Mucosa of descending colon (tissue), 3 donors: ENCODE measurements at regions not wholly inside any gene's neighbourhood (a gene's known extent, or its start where the extent isn't known, plus 50 kb on each side); places are given as distances from the start of the nearest gene placed in this dataset.

Experiments
- ATAC-seq: fragments of 200-7000 bp; cut with Tn5 transposase; one replicate; pipeline ENCODE4 v1.9.1; 2020; ENCODE audit warnings: mild to moderate bottlenecking, moderate library complexity
- DNase-seq, 3 donors: peaks; one replicate each; pipeline ENCODE4 v3.0.0-alpha.2; 2020
- H3K36me3 ChIP-seq: fragments of 200-600 bp; one replicate; pipeline ENCODE4 v1.8.0; 2021; ENCODE audit warnings: low read depth, mild to moderate bottlenecking
- H3K4me1 ChIP-seq: fragments of 200-600 bp; one replicate; pipeline ENCODE4 v1.8.0; 2021; ENCODE audit warnings: low read depth, mild to moderate bottlenecking
- H3K4me3 ChIP-seq: fragments of 200-600 bp; one replicate; pipeline ENCODE4 v1.8.0; 2021; ENCODE audit warnings: mild to moderate bottlenecking
- H3K9me3 ChIP-seq: fragments of 200-600 bp; one replicate; pipeline ENCODE4 v1.8.0; 2021; ENCODE audit warnings: mild to moderate bottlenecking
- intact Hi-C, 2 donors: fragments of 100-400 bp; cut with DNase I in 1 of 2; cut with micrococcal nuclease in 1 of 2; formaldehyde crosslinking; loops; one replicate each; pipeline versions ENCODE4 v1.11.0 to v1.11.1; 2022; cut with DNase I, micrococcal nuclease
- TF ChIP-seq, protein P1 (sequence below): fragments of 200-600 bp; IDR thresholded peaks from one replicate; pipeline ENCODE4 v1.8.0; 2022; ENCODE audit warnings: antibody characterized with exemption, mild to moderate bottlenecking
- donor health status: DM: no; HTN: no; CAD: no; lungs with moderate emphysema.
- donor health status: DM: no; HTN: no; CAD: no.
- donor health status: DM: no; HTN: yes; CAD: no.

DNA sequence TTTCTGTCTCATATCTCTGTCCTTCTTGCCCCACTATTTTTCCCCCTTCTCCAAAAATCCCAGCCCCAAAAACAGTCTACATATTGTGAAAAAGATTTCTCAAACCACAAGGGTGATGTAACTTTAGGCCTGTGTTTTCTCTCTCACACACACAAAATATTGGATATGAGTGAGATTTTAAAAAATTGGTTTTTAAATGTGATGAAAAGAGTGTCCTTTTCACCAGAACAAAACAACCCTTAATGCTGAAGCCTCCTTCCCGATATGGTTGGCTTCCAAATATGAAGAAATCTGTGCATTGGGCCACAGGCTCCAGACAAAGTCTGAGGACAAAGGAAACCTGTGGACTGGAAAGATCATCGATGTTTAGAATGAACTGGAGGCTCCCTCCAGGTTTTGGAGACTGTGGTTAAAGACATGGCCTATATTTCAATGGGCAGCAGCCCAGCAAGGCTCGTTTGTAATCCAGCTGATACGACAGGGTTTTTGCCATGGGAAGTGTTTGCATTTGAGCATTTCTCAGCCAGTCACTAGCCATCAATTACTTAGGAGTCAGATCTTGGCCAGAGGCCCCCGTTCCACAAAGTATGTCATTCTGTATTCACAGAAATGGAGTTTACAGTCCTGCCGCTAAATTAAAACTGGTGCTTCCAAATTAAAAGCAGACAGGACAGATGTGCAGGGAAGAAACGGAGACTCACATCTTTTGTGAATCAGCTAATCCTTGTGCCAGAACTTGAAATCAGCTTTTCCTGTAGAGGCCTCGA, 546.3 kb downstream of the EBF1 start:
- H3K4me3 ChIP-seq = no peak overlapping the region
- DNase-seq = no peak
- TF ChIP-seq, protein P1, sequence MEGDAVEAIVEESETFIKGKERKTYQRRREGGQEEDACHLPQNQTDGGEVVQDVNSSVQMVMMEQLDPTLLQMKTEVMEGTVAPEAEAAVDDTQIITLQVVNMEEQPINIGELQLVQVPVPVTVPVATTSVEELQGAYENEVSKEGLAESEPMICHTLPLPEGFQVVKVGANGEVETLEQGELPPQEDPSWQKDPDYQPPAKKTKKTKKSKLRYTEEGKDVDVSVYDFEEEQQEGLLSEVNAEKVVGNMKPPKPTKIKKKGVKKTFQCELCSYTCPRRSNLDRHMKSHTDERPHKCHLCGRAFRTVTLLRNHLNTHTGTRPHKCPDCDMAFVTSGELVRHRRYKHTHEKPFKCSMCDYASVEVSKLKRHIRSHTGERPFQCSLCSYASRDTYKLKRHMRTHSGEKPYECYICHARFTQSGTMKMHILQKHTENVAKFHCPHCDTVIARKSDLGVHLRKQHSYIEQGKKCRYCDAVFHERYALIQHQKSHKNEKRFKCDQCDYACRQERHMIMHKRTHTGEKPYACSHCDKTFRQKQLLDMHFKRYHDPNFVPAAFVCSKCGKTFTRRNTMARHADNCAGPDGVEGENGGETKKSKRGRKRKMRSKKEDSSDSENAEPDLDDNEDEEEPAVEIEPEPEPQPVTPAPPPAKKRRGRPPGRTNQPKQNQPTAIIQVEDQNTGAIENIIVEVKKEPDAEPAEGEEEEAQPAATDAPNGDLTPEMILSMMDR = no peak
- H3K4me1 ChIP-seq = no peaks in the 10 kb centered on the region
- H3K9me3 ChIP-seq = no peaks in the 10 kb centered on the region
- intact Hi-C loops = no loop called here
- no peak for ATAC-seq
- no peaks in the 10 kb centered on the region for H3K36me3 ChIP-seq

DNA sequence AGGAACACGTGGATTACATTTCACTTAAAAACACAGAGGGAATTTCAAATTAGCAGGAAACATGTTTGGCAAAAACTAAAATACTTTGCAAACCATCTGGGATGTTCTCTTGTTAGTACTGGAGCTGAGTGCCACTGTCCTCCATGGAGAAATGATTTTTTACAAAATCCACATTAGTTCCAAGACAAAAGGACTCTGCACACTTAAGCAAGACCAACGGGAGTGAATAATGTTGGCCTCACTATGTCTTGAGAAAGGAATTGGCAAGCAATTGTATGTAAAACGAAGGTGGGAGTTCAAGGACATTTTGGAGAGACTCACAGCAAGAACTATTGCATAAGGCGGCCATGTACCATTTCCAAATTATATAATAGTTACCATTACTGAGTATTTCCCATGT, 547.5 kb downstream of the EBF1 start:
- TF ChIP-seq, protein P1 = no peak
- H3K4me1 ChIP-seq = no peaks in the 10 kb centered on the region
- ATAC-seq = no peak
- intact Hi-C loops = no loop called here
- no peak for DNase-seq
- no peaks in the 10 kb centered on the region for H3K9me3 ChIP-seq
- H3K4me3 ChIP-seq = no peak overlapping the region
- no peaks in the 10 kb centered on the region for H3K36me3 ChIP-seq

DNA sequence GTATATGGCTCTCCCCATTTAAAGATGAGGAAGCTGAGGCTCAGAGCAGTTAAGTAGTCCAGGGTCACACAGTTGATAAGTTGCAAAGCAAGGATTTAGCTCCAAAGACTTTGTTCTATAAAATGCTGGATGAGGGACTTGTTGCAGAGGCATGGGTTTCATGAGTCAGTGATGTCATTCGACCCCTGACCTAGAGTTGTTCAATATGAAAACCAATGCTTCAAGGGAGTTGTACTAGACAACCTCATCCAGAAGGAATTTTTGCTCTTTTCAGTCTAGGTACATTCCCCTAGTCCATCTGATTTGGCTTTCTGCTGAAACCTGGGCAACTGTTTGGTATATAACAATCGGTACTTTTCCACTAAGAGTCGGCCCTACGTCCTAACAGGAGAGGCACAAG, 550.4 kb downstream of the EBF1 start:
- no peak for DNase-seq
- Histone ChIP-seq H3K9me3 (no peaks in the 10 kb centered on the region), H3K36me3 (no peaks in the 10 kb centered on the region), H3K4me3 (no peak overlapping the region), H3K4me1 (no peaks in the 10 kb centered on the region)
- TF ChIP-seq, protein P1 = no peak
- intact Hi-C loops = no loop called here
- no peak for ATAC-seq

DNA sequence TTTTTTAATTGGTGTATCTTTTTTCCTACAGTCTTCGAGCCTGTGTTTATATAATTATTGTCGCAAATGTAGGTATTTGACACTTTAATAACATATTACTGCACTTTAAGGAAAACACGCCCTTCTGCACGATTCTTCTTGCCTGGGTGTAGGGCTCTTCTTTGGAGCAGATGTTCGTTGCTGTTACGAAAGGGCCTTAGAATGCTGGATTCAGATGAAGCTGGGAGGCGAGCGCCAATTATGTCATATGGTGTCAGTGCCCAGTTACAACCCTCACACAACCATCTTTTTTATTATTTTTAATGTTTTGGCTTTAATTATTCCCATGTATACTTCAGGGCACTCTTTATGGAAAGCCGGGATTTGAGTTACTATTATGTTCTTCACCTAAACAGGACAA, 553.0 kb downstream of the EBF1 start:
- DNase-seq (no peak), ATAC-seq (no peak)
- Histone ChIP-seq H3K4me1 (no peaks in the 10 kb centered on the region), H3K4me3 (no peak overlapping the region), H3K9me3 (no peaks in the 10 kb centered on the region), H3K36me3 (no peaks in the 10 kb centered on the region)
- intact Hi-C loops = no loop called here
- TF ChIP-seq, protein P1 = no peak

DNA sequence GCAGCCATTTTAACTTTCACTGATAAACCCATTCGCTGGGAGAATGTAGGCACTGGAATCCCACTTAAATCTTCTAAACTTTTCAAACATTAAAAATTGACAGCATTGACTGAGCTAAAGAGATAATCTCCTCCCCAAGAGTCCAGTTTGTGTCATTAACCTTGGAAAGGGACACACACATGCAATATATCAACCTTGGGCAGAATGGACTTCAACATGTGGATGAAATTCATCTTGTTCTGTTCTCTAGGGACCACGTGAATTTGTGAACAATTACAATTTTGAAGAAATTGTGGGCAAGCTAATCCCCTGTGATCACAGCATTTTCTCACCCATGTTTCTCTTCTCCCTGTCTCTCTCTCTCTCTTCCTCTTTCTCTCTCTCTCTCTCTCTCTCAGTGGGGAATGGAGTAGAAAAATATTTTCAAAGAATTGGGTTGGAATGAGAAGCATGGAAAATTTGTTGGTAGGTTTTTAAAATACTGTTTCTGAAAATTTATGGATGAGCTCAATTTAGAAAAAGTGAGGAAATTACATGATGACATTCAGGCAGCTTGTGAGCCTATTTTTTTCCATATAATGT, 553.7 kb downstream of the EBF1 start:
- intact Hi-C loops = no loop called here
- TF ChIP-seq, protein P1 = no peak

More for the DNA sequence above, 553.7 kb downstream of the EBF1 start:
- ATAC-seq = no peak
- Histone ChIP-seq H3K9me3 (no peaks in the 10 kb centered on the region), H3K4me3 (no peak overlapping the region), H3K36me3 (no peaks in the 10 kb centered on the region), H3K4me1 (no peaks in the 10 kb centered on the region)
- no peak for DNase-seq
